PC-3 (cell line): ENCODE measurements at regions not wholly inside any gene's neighbourhood (a gene's known extent, or its start where the extent isn't known, plus 50 kb on each side); places are given as distances from the start of the nearest gene placed in this dataset.

Experiments used
- ATAC-seq: fragments of 200-7000 bp; cut with Tn5 transposase; 2 replicates; pipeline ENCODE4 v1.9.1; 2020; ENCODE audit warnings: mild to moderate bottlenecking, moderate library complexity
- BruUV-seq: library from RNA; stranded (reverse); fragments of 400-500 nt; replicated peaks from 2 replicates; lab custom pipeline; 2021; lab: Mats Ljungman, UMichigan
- CTCF ChIA-PET: fragments of 300-600 bp; sonication (Branson Sonifier 250); formaldehyde crosslinking; loops from one replicate; lab custom pipeline; 2022; ENCODE audit warnings: antibody characterized with exemption; lab: Charles Lee
- POLR2A ChIA-PET: fragments of 300-600 bp; sonication (Branson Sonifier 250); formaldehyde crosslinking; loops from one replicate; lab custom pipeline; 2022; ENCODE audit warnings: antibody characterized with exemption; ENCODE audit not compliant: unreplicated experiment; lab: Charles Lee
- DNase-seq: peaks from one replicate; pipeline ENCODE4 v3.0.0-alpha.2; 2015
- H2AFZ ChIP-seq: fragments of 300-600 bp; sonication (generic); 2 replicates; pipeline ENCODE4 v1.6.0; 2016; ENCODE audit warnings: antibody characterized with exemption, low read length
- H3F3A ChIP-seq: fragments of 300-600 bp; sonication (generic); one replicate; pipeline ENCODE4 v1.6.0; 2017; ENCODE audit warnings: antibody characterized with exemption, low read length, control low read depth, mild to moderate bottlenecking; ENCODE audit not compliant: unreplicated experiment
- H3K27ac ChIP-seq: fragments of 300-600 bp; sonication (generic); 2 replicates; pipeline ENCODE4 v1.5.1; 2016; ENCODE audit warnings: mild to moderate bottlenecking, low read length
- H3K27me3 ChIP-seq: fragments of 300-600 bp; sonication (generic); 2 replicates; pipeline ENCODE4 v1.6.1; 2016; ENCODE audit warnings: low read length, mixed read lengths
- H3K36me3 ChIP-seq: fragments of 300-600 bp; sonication (generic); 2 replicates; pipeline ENCODE4 v1.6.1; 2016; ENCODE audit warnings: low read depth, mixed run types, low read length, mixed read lengths
- H3K4me1 ChIP-seq: fragments of 300-600 bp; sonication (generic); 2 replicates; pipeline ENCODE4 v1.5.1; 2016; ENCODE audit warnings: low read length; ENCODE audit not compliant: insufficient read depth
- H3K4me2 ChIP-seq: fragments of 300-600 bp; sonication (generic); 2 replicates; pipeline ENCODE4 v1.6.0; 2016; ENCODE audit warnings: low read length
- H3K4me3 ChIP-seq: fragments of 300-600 bp; sonication (generic); 2 replicates; pipeline ENCODE4 v1.5.1; 2016; ENCODE audit warnings: mild to moderate bottlenecking, low read length, mixed read lengths
- H3K79me2 ChIP-seq: fragments of 300-600 bp; sonication (generic); 2 replicates; pipeline ENCODE4 v1.6.1; 2017; ENCODE audit warnings: low read length, mixed read lengths
- H3K9ac ChIP-seq: fragments of 300-600 bp; sonication (generic); 2 replicates; pipeline ENCODE4 v1.6.0; 2016; ENCODE audit warnings: mild to moderate bottlenecking, low read length
- H3K9me2 ChIP-seq: fragments of 300-600 bp; sonication (generic); replicated peaks from 2 replicates; pipeline ENCODE4 v1.6.1; 2016; ENCODE audit warnings: mixed run types, low read length, mixed read lengths
- H3K9me3 ChIP-seq: fragments of 300-600 bp; sonication (generic); 2 replicates; pipeline ENCODE4 v1.6.1; 2016; ENCODE audit warnings: low read length, mixed read lengths
- H4K20me1 ChIP-seq: fragments of 300-600 bp; sonication (generic); 2 replicates; pipeline ENCODE4 v1.6.1; 2016; ENCODE audit warnings: low read length, mixed read lengths
- CTCF ChIP-seq: fragments of 300-600 bp; sonication (generic); conservative IDR thresholded peaks from 2 replicates; pipeline ENCODE4 v1.5.1; 2017; ENCODE audit warnings: antibody characterized with exemption, low read depth, mild to moderate bottlenecking, low read length
- EZH2 ChIP-seq: fragments of 300-600 bp; sonication (generic); IDR thresholded peaks from one replicate; pipeline ENCODE4 v1.6.1; 2017; ENCODE audit warnings: antibody characterized with exemption, mild to moderate bottlenecking, low read length; ENCODE audit not compliant: unreplicated experiment
- EZH2phosphoT487 ChIP-seq: fragments of 300-600 bp; sonication (generic); IDR thresholded peaks from 2 replicates; pipeline ENCODE4 v1.6.1; 2018; ENCODE audit warnings: mild to moderate bottlenecking, antibody characterized with exemption, low read length, borderline replicate concordance
- intact Hi-C: fragments of 100-400 bp; cut with micrococcal nuclease; formaldehyde crosslinking; loops from 2 replicates; pipeline ENCODE4 v1.9.0; 2023

DNA sequence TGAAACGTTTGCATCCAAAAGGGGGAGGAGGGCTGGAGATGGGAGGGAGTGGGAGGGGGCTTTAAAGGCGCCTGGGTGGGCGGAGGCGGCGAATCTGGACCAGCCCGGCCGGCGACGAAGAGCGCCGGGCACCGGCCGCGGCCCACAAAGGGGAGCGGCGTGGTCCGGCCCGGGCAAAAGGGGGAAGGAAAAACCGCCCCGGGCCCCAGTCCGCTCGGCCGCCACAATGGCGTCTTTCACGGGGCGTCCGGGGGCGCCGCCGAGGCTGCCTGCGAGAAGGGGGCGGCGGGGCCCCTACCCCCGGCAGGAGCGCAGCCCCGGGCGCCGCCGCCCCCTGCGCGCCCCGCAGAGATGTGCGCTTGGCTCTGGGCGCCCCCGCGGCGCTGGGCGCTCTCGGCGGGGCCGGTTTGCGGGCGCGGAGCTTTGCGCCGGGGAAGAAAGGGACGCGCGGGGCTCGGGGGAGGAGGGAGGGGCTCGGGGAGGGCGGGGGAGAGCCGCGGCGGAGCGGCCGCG is 108.1 kb upstream of the KCTD1 start:
- H3K27me3 ChIP-seq, result peaks cover 50% of the 10 kb centered on the region
- H3F3A ChIP-seq, result peaks cover 4% of the 10 kb centered on the region
- no peak for TF ChIP-seq EZH2phosphoT487
- TF ChIP-seq CTCF, result no peak
- no peak overlapping the region for H3K27ac ChIP-seq
- peaks cover 10% of the 10 kb centered on the region for H3K4me1 ChIP-seq
- no peak overlapping the region for H3K9ac ChIP-seq
- ChIA-PET CTCF (interaction anchor here (0.7 kb wide), 1 partner anchor 121 kb away, joined by 3 read pairs; no protein-coding TSS in a partner anchor), POLR2A (interaction anchor here (0.6 kb wide), 3 partner anchors 39 to 124 kb away, joined by 3 to 6 read pairs (median 3); no protein-coding TSS in a partner anchor)
- no peaks in the 10 kb centered on the region for H3K36me3 ChIP-seq
- no peaks in the 10 kb centered on the region for H3K9me2 ChIP-seq
- H3K4me2 ChIP-seq, result peak overlapping the region; percentile 83
- H3K4me3 ChIP-seq, result peak overlapping the region; percentile 77
- peak overlapping the region; percentile 73 for H2AFZ ChIP-seq
- intact Hi-C loops, result loop anchor here (1.0 to 10.0 kb wide), 5 partner anchors 90 to 348 kb away; no protein-coding TSS in a partner anchor
- peak; percentile 14 for ATAC-seq
- H4K20me1 ChIP-seq, result no peaks in the 10 kb centered on the region
- no peaks in the 10 kb centered on the region for H3K79me2 ChIP-seq
- DNase-seq, result no peak
- BruUV-seq, result no TSS peak
- H3K9me3 ChIP-seq, result no peaks in the 10 kb centered on the region

- ChIA-PET CTCF (interaction anchor here (0.7 kb wide), 1 partner anchor 122 kb away, joined by 3 read pairs; no protein-coding TSS in a partner anchor), POLR2A (interaction anchor here (0.6 kb wide), 3 partner anchors 38 to 125 kb away, joined by 3 to 6 read pairs (median 3); no protein-coding TSS in a partner anchor)
- H3K4me1 ChIP-seq, result peaks cover 10% of the 10 kb centered on the region
- DNase-seq (peak; percentile 59), ATAC-seq (peak; percentile 75)
- H3K9me2 ChIP-seq, result no peaks in the 10 kb centered on the region
- H3K9ac ChIP-seq, result no peak overlapping the region
- H2AFZ ChIP-seq, result peak overlapping the region; percentile 73
- intact Hi-C loops, result loop anchor here (1.0 to 10.0 kb wide), 5 partner anchors 91 to 349 kb away; no protein-coding TSS in a partner anchor
- H3K4me2 ChIP-seq, result peak overlapping the region; percentile 83
- peaks cover 45% of the 10 kb centered on the region for H3K27me3 ChIP-seq
- H4K20me1 ChIP-seq, result no peaks in the 10 kb centered on the region
- H3K4me3 ChIP-seq, result peak overlapping the region; percentile 77
- BruUV-seq, result TSS peak; percentile 29
- H3K79me2 ChIP-seq, result no peaks in the 10 kb centered on the region
- H3F3A ChIP-seq, result peaks cover 4% of the 10 kb centered on the region
- no peaks in the 10 kb centered on the region for H3K9me3 ChIP-seq
- peak; percentile 21; the same call in 1 of the 2 replicates for TF ChIP-seq CTCF
- no peak for TF ChIP-seq EZH2phosphoT487
- TF ChIP-seq EZH2, result peak; percentile 54
- H3K27ac ChIP-seq, result no peak overlapping the region
- no peaks in the 10 kb centered on the region for H3K36me3 ChIP-seq
These were observed 107.4 kb upstream of the KCTD1 start for GRCh38 chr18:26655525-26656430.
